ENCODE measurements at regions not wholly inside any gene's neighbourhood (a gene's known extent, or its start where the extent isn't known, plus 50 kb on each side); places are given as distances from the start of the nearest gene placed in this dataset.

DNA sequence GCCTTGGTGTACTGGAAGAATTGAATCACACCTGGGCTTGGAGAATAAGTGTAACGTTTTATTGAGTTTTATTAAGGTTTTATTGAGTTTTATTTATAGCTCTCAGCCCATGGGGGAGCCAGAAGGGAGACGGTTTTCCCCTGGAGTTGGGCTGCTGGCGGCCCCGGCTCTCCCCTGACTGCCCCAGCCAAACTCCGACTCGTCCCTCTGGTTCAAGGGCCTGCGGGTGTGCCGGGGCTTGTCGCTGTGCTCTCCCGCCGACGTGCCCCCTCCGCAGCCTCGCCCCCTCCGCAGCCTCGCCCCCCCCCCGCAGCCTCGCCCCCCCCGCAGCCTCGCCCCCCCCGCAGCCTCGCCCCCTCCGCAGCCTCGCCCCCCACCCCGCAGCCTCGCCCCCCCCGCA lies 326.1 kb upstream of the RTL1 start:
- FAIRE-seq = no peak
- TF ChIP-seq POLR2AphosphoS5 (IDR thresholded peaks at IDR 0.05; ENCODE audit: low read depth, low read length) (no peak), POLR2A (IDR thresholded peaks at IDR 0.05; ENCODE audit: low read depth, low read length) (no peak), TAF1 (IDR thresholded peaks at IDR 0.05; ENCODE audit: borderline replicate concordance, low read depth, low read length) (no peak)
- no peak for DNase-seq (ENCODE audit: insufficient read length)

- FAIRE-seq (no peak), DNase-seq (ENCODE audit: insufficient read length) (no peak)
- TF ChIP-seq POLR2A (IDR thresholded peaks at IDR 0.05; ENCODE audit: low read depth, low read length) (no peak), POLR2AphosphoS5 (IDR thresholded peaks at IDR 0.05; ENCODE audit: low read depth, low read length) (no peak), TAF1 (IDR thresholded peaks at IDR 0.05; ENCODE audit: borderline replicate concordance, low read depth, low read length) (no peak)
Measured at GRCh38 chr14:101230161-101230850, 326.8 kb upstream of the RTL1 start.

- no peak for TF ChIP-seq TAF1 (IDR thresholded peaks at IDR 0.05; ENCODE audit: borderline replicate concordance, low read depth, low read length)
- no peak for TF ChIP-seq POLR2AphosphoS5 (IDR thresholded peaks at IDR 0.05; ENCODE audit: low read depth, low read length)
- no peak for TF ChIP-seq POLR2A (IDR thresholded peaks at IDR 0.05; ENCODE audit: low read depth, low read length)
- DNase-seq (ENCODE audit: insufficient read length) (no peak), FAIRE-seq (no peak)
Measured at GRCh38 chr14:101230851-101231550, 327.5 kb upstream of the RTL1 start.

DNA sequence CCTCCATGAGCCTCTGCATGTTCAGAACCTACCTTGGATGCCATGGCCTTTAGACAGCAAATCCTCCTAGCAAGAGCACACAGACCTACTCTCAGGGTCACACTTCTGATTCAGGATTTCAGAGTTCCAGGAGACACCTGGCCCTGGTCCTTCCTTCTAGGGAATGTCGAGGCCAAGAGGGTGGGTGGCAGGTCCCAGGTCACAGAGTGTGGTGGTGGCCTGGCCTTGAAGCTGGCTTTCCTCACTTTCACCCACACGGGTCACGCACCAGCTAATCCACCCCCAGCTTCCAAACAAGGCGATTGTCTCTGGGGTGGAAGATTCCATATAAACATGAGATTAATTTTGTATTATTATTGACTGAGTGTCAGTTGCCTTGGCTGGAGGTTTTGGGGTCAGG lies 328.3 kb upstream of the RTL1 start:
- FAIRE-seq = no peak
- TF ChIP-seq TAF1 (IDR thresholded peaks at IDR 0.05; ENCODE audit: borderline replicate concordance, low read depth, low read length) (no peak), POLR2AphosphoS5 (IDR thresholded peaks at IDR 0.05; ENCODE audit: low read depth, low read length) (no peak), POLR2A (IDR thresholded peaks at IDR 0.05; ENCODE audit: low read depth, low read length) (no peak)
- DNase-seq (ENCODE audit: insufficient read length) = no peak

DNA sequence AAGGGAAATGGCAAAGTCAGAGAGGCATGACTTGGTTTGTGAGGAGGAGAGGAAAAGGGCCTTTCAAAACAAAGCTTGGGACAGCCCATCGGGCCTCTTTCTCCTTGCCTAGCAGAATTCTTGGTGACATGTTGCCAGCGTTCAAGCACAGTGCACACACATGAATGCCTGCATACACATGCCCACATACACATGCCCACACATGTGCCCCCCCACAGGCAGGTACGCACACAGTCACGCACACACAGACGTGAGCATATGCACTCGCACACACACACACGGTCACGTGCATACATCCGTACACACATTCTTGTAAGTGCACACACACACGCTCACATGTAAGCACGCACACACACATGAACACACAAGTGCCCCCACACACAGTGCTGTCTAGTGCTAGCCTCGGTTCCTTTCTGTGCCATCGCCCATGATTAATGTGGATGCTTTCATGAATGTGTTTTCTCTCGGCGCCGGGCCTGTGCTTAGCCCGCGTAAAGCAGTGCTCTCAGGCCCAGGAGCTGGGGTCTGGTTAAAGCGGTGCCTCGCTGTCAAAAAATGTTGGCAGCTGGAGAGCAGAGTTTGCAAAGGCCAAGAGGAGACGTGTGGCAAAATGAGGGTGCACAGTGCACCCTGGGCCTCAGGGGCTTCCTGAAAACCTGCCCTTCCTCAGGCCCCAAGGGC lies 328.8 kb upstream of the DIO3 start:
- no peak for TF ChIP-seq POLR2A (IDR thresholded peaks at IDR 0.05; ENCODE audit: low read depth, low read length)
- TF ChIP-seq TAF1 (IDR thresholded peaks at IDR 0.05; ENCODE audit: borderline replicate concordance, low read depth, low read length) = no peak
- TF ChIP-seq POLR2AphosphoS5 (IDR thresholded peaks at IDR 0.05; ENCODE audit: low read depth, low read length) = no peak
- DNase-seq (ENCODE audit: insufficient read length) = no peak
- FAIRE-seq = no peak

GRCh38 chr14:101233021-101233366 lies 328.3 kb upstream of the DIO3 start:
- FAIRE-seq = no peak
- DNase-seq (ENCODE audit: insufficient read length) = no peak
- no peak for TF ChIP-seq POLR2A (IDR thresholded peaks at IDR 0.05; ENCODE audit: low read depth, low read length)
- no peak for TF ChIP-seq POLR2AphosphoS5 (IDR thresholded peaks at IDR 0.05; ENCODE audit: low read depth, low read length)
- TF ChIP-seq TAF1 (IDR thresholded peaks at IDR 0.05; ENCODE audit: borderline replicate concordance, low read depth, low read length) = no peak

GRCh38 chr14:101233391-101233790 lies 327.9 kb upstream of the DIO3 start:
- TF ChIP-seq POLR2A (IDR thresholded peaks at IDR 0.05; ENCODE audit: low read depth, low read length) (no peak), POLR2AphosphoS5 (IDR thresholded peaks at IDR 0.05; ENCODE audit: low read depth, low read length) (no peak), TAF1 (IDR thresholded peaks at IDR 0.05; ENCODE audit: borderline replicate concordance, low read depth, low read length) (no peak)
- no peak for FAIRE-seq
- no peak for DNase-seq (ENCODE audit: insufficient read length)

GRCh38 chr14:101233808-101234207 lies 327.5 kb upstream of the DIO3 start:
- DNase-seq (ENCODE audit: insufficient read length) (no peak), FAIRE-seq (no peak)
- no peak for TF ChIP-seq POLR2A (IDR thresholded peaks at IDR 0.05; ENCODE audit: low read depth, low read length)
- TF ChIP-seq POLR2AphosphoS5 (IDR thresholded peaks at IDR 0.05; ENCODE audit: low read depth, low read length) = no peak
- no peak for TF ChIP-seq TAF1 (IDR thresholded peaks at IDR 0.05; ENCODE audit: borderline replicate concordance, low read depth, low read length)

- DNase-seq (ENCODE audit: insufficient read length) (no peak), FAIRE-seq (no peak)
- TF ChIP-seq POLR2AphosphoS5 (IDR thresholded peaks at IDR 0.05; ENCODE audit: low read depth, low read length) (no peak), TAF1 (IDR thresholded peaks at IDR 0.05; ENCODE audit: borderline replicate concordance, low read depth, low read length) (no peak), POLR2A (IDR thresholded peaks at IDR 0.05; ENCODE audit: low read depth, low read length) (no peak)
Measured at GRCh38 chr14:101234244-101234937, 326.9 kb upstream of the DIO3 start.

GRCh38 chr14:101234999-101235334 lies 326.3 kb upstream of the DIO3 start:
- DNase-seq (ENCODE audit: insufficient read length) = no peak
- no peak for FAIRE-seq
- TF ChIP-seq POLR2A (IDR thresholded peaks at IDR 0.05; ENCODE audit: low read depth, low read length) (no peak), POLR2AphosphoS5 (IDR thresholded peaks at IDR 0.05; ENCODE audit: low read depth, low read length) (no peak), TAF1 (IDR thresholded peaks at IDR 0.05; ENCODE audit: borderline replicate concordance, low read depth, low read length) (no peak)

DNA sequence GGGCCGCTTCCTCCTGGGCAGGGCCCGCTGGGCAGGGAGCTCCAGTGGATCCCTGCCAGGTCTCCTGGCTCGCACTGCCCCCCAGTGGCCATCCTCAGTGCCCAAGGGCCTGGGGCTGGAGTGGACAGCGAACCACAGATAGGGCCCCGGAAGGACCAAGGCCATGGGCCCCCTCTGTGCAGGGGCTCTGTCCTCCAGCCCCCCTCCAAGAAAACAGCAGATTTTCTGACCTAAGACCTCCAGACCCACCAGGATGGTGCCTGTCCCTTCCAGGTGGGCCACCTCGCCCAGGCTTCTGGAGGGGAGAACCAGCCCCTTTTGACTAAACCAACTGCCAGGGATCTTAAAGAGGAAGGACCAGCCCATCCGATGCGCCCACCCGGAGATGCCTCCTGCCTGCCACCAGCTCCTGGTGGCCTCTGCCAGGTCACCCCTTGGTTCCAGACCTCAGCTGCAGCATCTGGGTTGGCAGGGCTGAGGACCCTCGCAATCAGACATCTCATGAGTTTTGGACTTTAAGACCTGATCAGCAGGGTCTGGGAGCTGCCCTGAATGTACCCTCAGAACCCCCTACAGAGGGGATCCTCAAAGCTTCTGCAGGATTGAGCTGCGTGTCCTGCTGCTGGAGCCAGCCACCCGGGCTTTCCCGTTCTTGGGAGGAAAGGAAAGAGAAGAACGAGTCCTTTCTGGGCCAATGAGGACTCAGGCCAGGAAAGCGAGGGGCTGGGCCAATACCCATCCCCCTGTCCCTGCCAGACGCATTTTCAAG lies 325.8 kb upstream of the DIO3 start:
- no peak for FAIRE-seq
- DNase-seq (ENCODE audit: insufficient read length) = no peak
- TF ChIP-seq POLR2A (IDR thresholded peaks at IDR 0.05; ENCODE audit: low read depth, low read length) = no peak
- no peak for TF ChIP-seq TAF1 (IDR thresholded peaks at IDR 0.05; ENCODE audit: borderline replicate concordance, low read depth, low read length)

Data from GM12892 (cell line).